ENCODE measurements at regions not wholly inside any gene's neighbourhood (a gene's known extent, or its start where the extent isn't known, plus 50 kb on each side); places are given as distances from the start of the nearest gene placed in this dataset.

DNA sequence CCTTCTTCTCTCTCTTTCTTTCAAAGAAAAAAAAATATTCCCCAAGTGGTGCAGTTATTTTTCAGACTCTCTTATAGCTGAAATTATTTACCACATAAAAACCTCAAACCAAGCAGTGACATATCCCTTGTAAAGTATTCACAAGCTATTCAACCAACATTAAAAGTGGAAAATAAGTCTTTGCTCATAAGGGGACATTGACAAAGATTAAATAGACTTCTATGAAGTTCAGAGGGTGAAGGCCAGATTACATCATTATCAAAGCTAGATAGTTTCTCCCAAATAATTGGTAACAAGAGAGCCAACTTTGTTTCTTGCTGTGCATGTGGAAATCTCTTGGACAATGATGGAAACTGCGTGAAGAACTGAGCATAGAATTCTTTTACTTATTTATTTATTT lies 379.8 kb upstream of the RSPO3 start:
- TF ChIP-seq, protein P1, sequence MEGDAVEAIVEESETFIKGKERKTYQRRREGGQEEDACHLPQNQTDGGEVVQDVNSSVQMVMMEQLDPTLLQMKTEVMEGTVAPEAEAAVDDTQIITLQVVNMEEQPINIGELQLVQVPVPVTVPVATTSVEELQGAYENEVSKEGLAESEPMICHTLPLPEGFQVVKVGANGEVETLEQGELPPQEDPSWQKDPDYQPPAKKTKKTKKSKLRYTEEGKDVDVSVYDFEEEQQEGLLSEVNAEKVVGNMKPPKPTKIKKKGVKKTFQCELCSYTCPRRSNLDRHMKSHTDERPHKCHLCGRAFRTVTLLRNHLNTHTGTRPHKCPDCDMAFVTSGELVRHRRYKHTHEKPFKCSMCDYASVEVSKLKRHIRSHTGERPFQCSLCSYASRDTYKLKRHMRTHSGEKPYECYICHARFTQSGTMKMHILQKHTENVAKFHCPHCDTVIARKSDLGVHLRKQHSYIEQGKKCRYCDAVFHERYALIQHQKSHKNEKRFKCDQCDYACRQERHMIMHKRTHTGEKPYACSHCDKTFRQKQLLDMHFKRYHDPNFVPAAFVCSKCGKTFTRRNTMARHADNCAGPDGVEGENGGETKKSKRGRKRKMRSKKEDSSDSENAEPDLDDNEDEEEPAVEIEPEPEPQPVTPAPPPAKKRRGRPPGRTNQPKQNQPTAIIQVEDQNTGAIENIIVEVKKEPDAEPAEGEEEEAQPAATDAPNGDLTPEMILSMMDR (IDR thresholded peaks at IDR 0.05; ENCODE audit: low read depth, low read length, missing control alignments) = no peak
- no peak overlapping the region for H3K4me3 ChIP-seq (replicated peaks; ENCODE audit: low read depth, low read length)
- no peak for DNase-seq (ENCODE audit: extremely low read depth, low read depth)

DNA sequence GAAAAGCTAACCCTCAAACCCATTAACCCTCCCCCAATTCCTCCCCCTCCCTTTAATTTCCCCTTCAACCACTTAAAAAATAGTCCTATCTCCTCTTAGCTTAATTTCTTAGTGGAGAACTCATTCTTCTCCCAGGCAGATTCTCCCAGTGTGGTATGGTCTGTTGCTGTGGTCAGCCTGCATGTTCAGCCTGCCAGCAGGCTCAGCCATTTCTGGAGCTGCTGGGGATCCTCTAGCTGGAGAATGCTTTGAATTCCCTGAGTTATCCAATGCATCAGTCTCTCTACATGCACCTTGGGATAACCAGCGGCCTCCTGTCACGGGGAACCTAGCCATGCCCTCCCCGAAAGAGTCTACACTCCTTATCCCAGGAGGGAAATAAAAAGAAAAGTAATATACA lies 375.4 kb upstream of the RSPO3 start:
- TF ChIP-seq, protein P1 (IDR thresholded peaks at IDR 0.05; ENCODE audit: low read depth, low read length, missing control alignments) = no peak
- no peak overlapping the region for H3K4me3 ChIP-seq (replicated peaks; ENCODE audit: low read depth, low read length)
- DNase-seq (ENCODE audit: extremely low read depth, low read depth) = no peak

DNA sequence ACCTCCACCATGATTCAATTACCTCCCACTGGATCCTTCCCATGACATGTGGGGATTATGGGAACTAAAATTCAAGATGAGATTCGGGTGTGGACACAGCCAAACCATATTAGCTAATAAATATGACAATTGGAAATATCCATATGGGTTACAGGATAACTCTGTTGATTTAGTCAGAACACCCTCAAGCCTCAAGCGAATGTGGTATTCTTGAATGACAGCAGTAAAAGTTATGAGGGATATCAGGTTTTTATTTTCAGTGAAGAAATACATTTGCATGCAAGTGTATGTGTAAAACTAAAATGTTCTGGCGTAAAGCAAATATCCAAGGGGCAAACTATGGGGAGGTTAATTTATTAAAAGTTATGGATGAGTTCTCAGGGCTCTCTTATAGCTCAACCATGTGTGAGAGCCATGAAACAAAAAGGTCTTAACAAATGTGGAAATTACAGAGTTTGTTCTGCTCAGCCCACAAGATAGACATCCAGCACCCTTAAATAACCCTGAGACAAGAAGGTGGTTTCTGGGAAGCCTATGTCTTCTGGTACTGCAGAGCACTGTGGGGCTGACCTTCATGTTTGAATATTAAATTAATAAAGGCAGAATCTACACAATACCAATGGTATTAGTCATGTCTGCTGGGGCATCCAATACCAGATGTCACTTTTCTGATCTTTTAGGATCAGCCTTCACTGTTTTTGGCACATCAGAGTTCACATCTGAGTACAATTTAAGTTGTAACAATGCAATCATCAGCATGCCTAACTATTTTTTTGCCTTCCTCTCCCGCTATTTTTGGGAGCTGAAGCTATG lies 370.5 kb upstream of the RSPO3 start:
- no peak overlapping the region for H3K4me3 ChIP-seq (replicated peaks; ENCODE audit: low read depth, low read length)
- TF ChIP-seq, protein P1 (IDR thresholded peaks at IDR 0.05; ENCODE audit: low read depth, low read length, missing control alignments) = no peak
- no peak for DNase-seq (ENCODE audit: extremely low read depth, low read depth)

DNA sequence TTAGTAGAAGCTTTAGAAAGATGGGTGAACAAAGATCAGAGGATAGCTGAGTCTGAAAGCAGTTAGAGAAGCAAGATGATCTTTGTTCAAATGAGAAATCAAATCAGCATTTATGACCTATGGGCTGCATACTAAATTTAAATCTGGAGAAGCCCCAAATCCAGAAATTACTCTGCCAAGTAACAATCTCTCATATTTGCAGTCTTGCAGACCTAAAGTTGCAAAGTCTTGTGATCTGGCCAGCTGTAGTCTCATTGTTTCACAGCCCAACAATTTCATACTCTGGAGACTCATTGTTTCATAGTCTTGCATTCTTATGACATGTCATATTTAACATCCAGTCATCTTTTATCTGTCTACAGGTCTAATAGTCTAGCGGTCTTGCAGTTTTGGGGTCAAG lies 364.9 kb upstream of the RSPO3 start:
- DNase-seq (ENCODE audit: extremely low read depth, low read depth) = no peak
- TF ChIP-seq, protein P1 (IDR thresholded peaks at IDR 0.05; ENCODE audit: low read depth, low read length, missing control alignments) = no peak
- no peak overlapping the region for H3K4me3 ChIP-seq (replicated peaks; ENCODE audit: low read depth, low read length)

DNA sequence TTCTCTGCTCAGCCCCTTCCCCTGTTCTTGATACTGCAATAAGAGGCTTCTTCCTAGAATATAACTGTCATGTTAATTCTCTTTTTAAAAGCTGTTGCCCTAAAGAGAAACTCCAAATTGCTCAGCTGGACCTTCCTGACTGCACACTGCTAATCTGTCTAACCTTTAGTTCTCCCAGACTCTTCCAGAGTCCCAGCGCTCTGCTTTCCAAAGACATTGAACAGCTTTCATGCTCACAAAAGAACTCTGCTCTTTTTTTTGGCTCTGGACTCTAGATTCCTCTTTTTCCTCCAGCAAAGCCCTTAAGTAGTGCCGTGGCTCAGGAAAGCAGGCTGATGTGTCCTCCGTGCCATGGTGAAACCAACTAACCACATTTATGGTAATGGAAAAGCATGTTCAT lies 356.6 kb upstream of the RSPO3 start:
- DNase-seq (ENCODE audit: extremely low read depth, low read depth) = no peak
- TF ChIP-seq, protein P1 (IDR thresholded peaks at IDR 0.05; ENCODE audit: low read depth, low read length, missing control alignments) = no peak

DNA sequence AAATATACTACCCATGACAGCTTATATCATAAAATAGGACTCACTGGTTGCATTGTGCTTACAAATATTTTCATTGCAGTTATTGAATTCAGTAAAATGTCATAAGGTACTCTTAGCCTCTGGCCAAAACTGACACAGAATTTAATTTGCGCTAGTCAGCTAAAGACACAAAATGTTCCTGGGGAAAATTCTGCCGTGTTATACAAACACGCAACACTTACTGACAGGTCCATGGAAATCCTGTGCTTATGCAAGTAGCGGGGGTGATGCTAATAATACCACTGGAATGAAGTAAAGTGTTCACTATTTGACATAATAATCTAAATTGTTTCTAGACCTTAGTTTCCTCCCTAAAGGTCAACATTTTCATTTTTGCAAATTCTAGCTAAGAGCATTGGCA lies 354.4 kb upstream of the RSPO3 start:
- DNase-seq (ENCODE audit: extremely low read depth, low read depth) = no peak
- TF ChIP-seq, protein P1 (IDR thresholded peaks at IDR 0.05; ENCODE audit: low read depth, low read length, missing control alignments) = no peak
- no peak overlapping the region for H3K4me3 ChIP-seq (replicated peaks; ENCODE audit: low read depth, low read length)

More for the DNA sequence above, 356.6 kb upstream of the RSPO3 start:
- no peak overlapping the region for H3K4me3 ChIP-seq (replicated peaks; ENCODE audit: low read depth, low read length)
